ENCODE measurements at regions not wholly inside any gene's neighbourhood (a gene's known extent, or its start where the extent isn't known, plus 50 kb on each side); places are given as distances from the start of the nearest gene placed in this dataset.

- H3K4me1 ChIP-seq (replicated peaks in 1 of 4; ENCODE audit: control insufficient read depth in 3 of 4, insufficient read depth in 4 of 4, low read length in 3 of 4): no peaks in the 10 kb centered on the region
- no peak overlapping the region for H3K4me3 ChIP-seq (ENCODE audit: extremely low read depth in 1 of 4, insufficient read depth in 2 of 4, low read depth in 3 of 4, low read length in 4 of 4)
- H3K4ac ChIP-seq (replicated peaks; ENCODE audit: insufficient read length, low read depth, low read length): no peak overlapping the region
- H3K23me2 ChIP-seq (ENCODE audit: low read depth, low read length): no peaks in the 10 kb centered on the region
- no peak overlapping the region for H3K4me2 ChIP-seq (ENCODE audit: insufficient read depth in 1 of 2, low read depth in 2 of 2, low read length in 2 of 2)
- no peak overlapping the region for H3K9ac ChIP-seq (replicated peaks in 1 of 4; ENCODE audit: extremely low read depth in 1 of 4, low read depth in 3 of 4, low read length in 3 of 4)
- no peak overlapping the region for H4K91ac ChIP-seq (replicated peaks; ENCODE audit: insufficient read length, low read length)
- H2BK15ac ChIP-seq (ENCODE audit: low read length): no peak overlapping the region
- H3K79me1 ChIP-seq (ENCODE audit: low read depth, low read length): no peaks in the 10 kb centered on the region
- no peak overlapping the region for H3K14ac ChIP-seq (ENCODE audit: insufficient read length)
- H4K5ac ChIP-seq (ENCODE audit: insufficient read length, low read depth, low read length): no peak overlapping the region
- POLR2A ChIA-PET (ENCODE audit: partially characterized antibody): no interaction called here
- H2BK5ac ChIP-seq (ENCODE audit: low read depth, low read length): no peak overlapping the region
- H4K20me1 ChIP-seq (replicated peaks in 1 of 2; ENCODE audit: control insufficient read depth in 1 of 2, insufficient read depth in 2 of 2, low read length in 2 of 2): no peaks in the 10 kb centered on the region
- no peak for DNase-seq (ENCODE audit: low read depth in 1 of 2, low spot score in 2 of 2)
- no peak overlapping the region for H2AK5ac ChIP-seq (ENCODE audit: low read depth, low read length)
- H3K36me3 ChIP-seq (ENCODE audit: control insufficient read depth in 2 of 4, insufficient read depth in 4 of 4, low read length in 3 of 4): no peaks in the 10 kb centered on the region
- H3K79me2 ChIP-seq (ENCODE audit: control insufficient read depth in 1 of 2, insufficient read depth in 2 of 2, low read length in 2 of 2): no peaks in the 10 kb centered on the region
- no peak overlapping the region for H4K8ac ChIP-seq (ENCODE audit: extremely low read depth, insufficient read depth, low read length)
- H3K27me3 ChIP-seq (replicated peaks in 1 of 4; ENCODE audit: control insufficient read depth in 3 of 4, extremely low read depth in 1 of 4, insufficient read depth in 3 of 4, low read length in 3 of 4): no peaks in the 10 kb centered on the region
- no peak overlapping the region for H3K27ac ChIP-seq (ENCODE audit: low read depth, low read length)
- CTCF ChIA-PET (ENCODE audit: partially characterized antibody): interaction anchor here (0.7 to 1.8 kb wide), 4 partner anchors 9 to 149 kb away, joined by 3 to 6 read pairs (median 4); no protein-coding TSS in a partner anchor
- no peak overlapping the region for H2BK120ac ChIP-seq (replicated peaks; ENCODE audit: low read depth, low read length)
- H2BK20ac ChIP-seq (ENCODE audit: low read length): no peak overlapping the region
- TF ChIP-seq BRCA1 (IDR thresholded peaks at IDR 0.05; ENCODE audit: low read depth, low read length) (no peak), RBBP5 (IDR thresholded peaks at IDR 0.05; ENCODE audit: borderline replicate concordance, low read depth, low read length) (no peak)
- WGBS, 2 experiments (ENCODE audit: extremely low coverage in 1 of 2, insufficient coverage in 1 of 2, insufficient read length in 1 of 2, insufficient replicate concordance in 2 of 2, low coverage in 1 of 2, low lambda C conversion rate in 2 of 2, missing lambda C conversion rate in 1 of 2): 96% methylated on average over 4 of the region's 4 CpGs; no CpG with 5 or more reads in 1 of the 2 experiments
- no peak for FAIRE-seq
- H2AFZ ChIP-seq (ENCODE audit: low read length): no peak overlapping the region
- H3K18ac ChIP-seq (ENCODE audit: extremely low read depth, low read length): no peak overlapping the region
- H3K56ac ChIP-seq (replicated peaks; ENCODE audit: insufficient read length, low read depth, low read length): no peak overlapping the region
- no peak overlapping the region for H3K23ac ChIP-seq (ENCODE audit: insufficient read length)
- H2BK12ac ChIP-seq (ENCODE audit: low read depth, low read length): no peak overlapping the region
- H3K9me3 ChIP-seq (ENCODE audit: insufficient read depth in 2 of 2, low read depth in 1 of 2, low read length in 1 of 2): no peaks in the 10 kb centered on the region
Observed at GRCh38 chr2:44077942-44078511, 82.2 kb upstream of the LRPPRC start.
